Activated naive CD8-positive, alpha-beta T cell treated with anti-CD3 and anti-CD28 coated beads, Interleukin-2, amount 50 U/mL, for 24 hours (primary cell): ENCODE measurements at regions not wholly inside any gene's neighbourhood (a gene's known extent, or its start where the extent isn't known, plus 50 kb on each side); places are given as distances from the start of the nearest gene placed in this dataset.

Source experiments
- ATAC-seq: fragments of 150-1000 bp; cut with Tn5 transposase; one replicate; pipeline ENCODE4 v1.10.0; 2021
- DNase-seq: peaks from one replicate; pipeline ENCODE4 v3.0.0; 2021
- H3K27ac Mint-ChIP-seq: one replicate; pipeline ENCODE4 v1.8.0; 2021; ENCODE audit warnings: mild to moderate bottlenecking, mixed read lengths
- H3K27me3 Mint-ChIP-seq: one replicate; pipeline ENCODE4 v1.8.0; 2021; ENCODE audit warnings: mixed read lengths
- H3K36me3 Mint-ChIP-seq: one replicate; pipeline ENCODE4 v1.8.0; 2021; ENCODE audit warnings: low read depth, mixed read lengths
- H3K4me1 Mint-ChIP-seq: one replicate; pipeline ENCODE4 v1.8.0; 2021; ENCODE audit warnings: mixed read lengths
- H3K4me3 Mint-ChIP-seq: one replicate; pipeline ENCODE4 v1.8.0; 2021; ENCODE audit warnings: mild to moderate bottlenecking, moderate library complexity, mixed read lengths
- H3K9me3 Mint-ChIP-seq: one replicate; pipeline ENCODE4 v1.8.0; 2021; ENCODE audit warnings: mixed read lengths

- Mint-ChIP-seq H3K4me3 (no peak overlapping the region), H3K4me1 (no peaks in the 10 kb centered on the region), H3K9me3 (no peaks in the 10 kb centered on the region), H3K36me3 (no peaks in the 10 kb centered on the region), H3K27me3 (peaks cover 16% of the 10 kb centered on the region), H3K27ac (no peak overlapping the region)
- DNase-seq = no peak
- no peak for ATAC-seq
Observed at GRCh38 chr11:27253224-27253623, 109.8 kb downstream of the CCDC34 start.

- no peak for DNase-seq
- no peak overlapping the region for H3K4me3 Mint-ChIP-seq
- no peaks in the 10 kb centered on the region for H3K9me3 Mint-ChIP-seq
- H3K36me3 Mint-ChIP-seq = no peaks in the 10 kb centered on the region
- H3K27me3 Mint-ChIP-seq = peaks cover 8% of the 10 kb centered on the region
- H3K4me1 Mint-ChIP-seq = no peaks in the 10 kb centered on the region
- no peak overlapping the region for H3K27ac Mint-ChIP-seq
- no peak for ATAC-seq
Observed at GRCh38 chr11:27250867-27251665, 111.9 kb downstream of the CCDC34 start.

GRCh38 chr11:27248576-27249509, 114.2 kb downstream of the CCDC34 start:
- Mint-ChIP-seq H3K36me3 (no peaks in the 10 kb centered on the region), H3K4me3 (no peak overlapping the region), H3K27ac (no peak overlapping the region), H3K27me3 (peaks cover 7% of the 10 kb centered on the region), H3K9me3 (no peaks in the 10 kb centered on the region), H3K4me1 (no peaks in the 10 kb centered on the region)
- no peak for ATAC-seq
- DNase-seq = no peak

GRCh38 chr11:27247660-27248059, 115.4 kb downstream of the CCDC34 start:
- ATAC-seq = no peak
- Mint-ChIP-seq H3K9me3 (no peaks in the 10 kb centered on the region), H3K4me3 (no peak overlapping the region), H3K4me1 (no peaks in the 10 kb centered on the region), H3K27ac (no peak overlapping the region), H3K27me3 (peaks cover 10% of the 10 kb centered on the region), H3K36me3 (no peaks in the 10 kb centered on the region)
- DNase-seq = no peak

- DNase-seq (no peak), ATAC-seq (no peak)
- Mint-ChIP-seq H3K4me3 (no peak overlapping the region), H3K27ac (no peak overlapping the region), H3K36me3 (no peaks in the 10 kb centered on the region), H3K9me3 (no peaks in the 10 kb centered on the region), H3K4me1 (no peaks in the 10 kb centered on the region), H3K27me3 (peaks cover 10% of the 10 kb centered on the region)
Observed at GRCh38 chr11:27246925-27247324, 116.1 kb downstream of the CCDC34 start.

- Mint-ChIP-seq H3K4me1 (no peaks in the 10 kb centered on the region), H3K4me3 (no peak overlapping the region), H3K36me3 (no peaks in the 10 kb centered on the region), H3K9me3 (no peaks in the 10 kb centered on the region), H3K27ac (no peak overlapping the region), H3K27me3 (peaks cover 10% of the 10 kb centered on the region)
- no peak for DNase-seq
- no peak for ATAC-seq
Observed at GRCh38 chr11:27244900-27245299, 118.1 kb downstream of the CCDC34 start.

- H3K4me1 Mint-ChIP-seq = no peaks in the 10 kb centered on the region
- ATAC-seq (no peak), DNase-seq (no peak)
- no peak overlapping the region for H3K27ac Mint-ChIP-seq
- H3K9me3 Mint-ChIP-seq = no peaks in the 10 kb centered on the region
- no peak overlapping the region for H3K4me3 Mint-ChIP-seq
- no peaks in the 10 kb centered on the region for H3K36me3 Mint-ChIP-seq
- H3K27me3 Mint-ChIP-seq = peaks cover 6% of the 10 kb centered on the region
Observed at GRCh38 chr11:27242591-27242990, 120.4 kb downstream of the CCDC34 start.

GRCh38 chr11:27241311-27242122, 121.5 kb downstream of the CCDC34 start:
- no peaks in the 10 kb centered on the region for H3K9me3 Mint-ChIP-seq
- no peak for ATAC-seq

GRCh38 chr11:27239305-27239942, 123.6 kb downstream of the CCDC34 start:
- Mint-ChIP-seq H3K36me3 (no peaks in the 10 kb centered on the region), H3K27me3 (peaks cover 4% of the 10 kb centered on the region), H3K4me1 (no peaks in the 10 kb centered on the region), H3K4me3 (no peak overlapping the region), H3K27ac (no peak overlapping the region), H3K9me3 (no peaks in the 10 kb centered on the region)
- ATAC-seq (no peak), DNase-seq (no peak)

More at GRCh38 chr11:27241311-27242122, 121.5 kb downstream of the CCDC34 start:
- Mint-ChIP-seq H3K4me3 (no peak overlapping the region), H3K4me1 (no peaks in the 10 kb centered on the region), H3K27me3 (peaks cover 6% of the 10 kb centered on the region), H3K27ac (no peak overlapping the region), H3K36me3 (no peaks in the 10 kb centered on the region)
- DNase-seq = no peak

GRCh38 chr11:27238811-27239210, 124.2 kb downstream of the CCDC34 start:
- ATAC-seq = no peak
- H3K4me3 Mint-ChIP-seq = no peak overlapping the region

GRCh38 chr11:27237643-27238042, 125.4 kb downstream of the CCDC34 start:
- H3K27ac Mint-ChIP-seq = no peak overlapping the region
- H3K36me3 Mint-ChIP-seq = no peaks in the 10 kb centered on the region
- no peaks in the 10 kb centered on the region for H3K4me1 Mint-ChIP-seq
- H3K9me3 Mint-ChIP-seq = no peaks in the 10 kb centered on the region
- ATAC-seq (no peak), DNase-seq (no peak)
- no peaks in the 10 kb centered on the region for H3K27me3 Mint-ChIP-seq
- H3K4me3 Mint-ChIP-seq = no peak overlapping the region

More at GRCh38 chr11:27238811-27239210, 124.2 kb downstream of the CCDC34 start:
- no peak for DNase-seq
- Mint-ChIP-seq H3K4me1 (no peaks in the 10 kb centered on the region), H3K36me3 (no peaks in the 10 kb centered on the region), H3K27ac (no peak overlapping the region), H3K27me3 (peaks cover 4% of the 10 kb centered on the region), H3K9me3 (no peaks in the 10 kb centered on the region)

- ATAC-seq = no peak
- H3K4me3 Mint-ChIP-seq = no peak overlapping the region
Observed at GRCh38 chr11:27234961-27235360, 128.1 kb downstream of the CCDC34 start.

GRCh38 chr11:27234043-27234668, 128.9 kb downstream of the CCDC34 start:
- no peaks in the 10 kb centered on the region for H3K4me1 Mint-ChIP-seq
- DNase-seq (no peak), ATAC-seq (no peak)
- H3K4me3 Mint-ChIP-seq = no peak overlapping the region
- H3K36me3 Mint-ChIP-seq = no peaks in the 10 kb centered on the region
- no peaks in the 10 kb centered on the region for H3K9me3 Mint-ChIP-seq
- H3K27me3 Mint-ChIP-seq = peaks cover 2% of the 10 kb centered on the region
- no peak overlapping the region for H3K27ac Mint-ChIP-seq

More at GRCh38 chr11:27234961-27235360, 128.1 kb downstream of the CCDC34 start:
- H3K9me3 Mint-ChIP-seq = no peaks in the 10 kb centered on the region
- H3K27ac Mint-ChIP-seq = no peak overlapping the region
- peaks cover 2% of the 10 kb centered on the region for H3K27me3 Mint-ChIP-seq
- DNase-seq = no peak
- H3K4me1 Mint-ChIP-seq = no peaks in the 10 kb centered on the region
- no peaks in the 10 kb centered on the region for H3K36me3 Mint-ChIP-seq
